A549 (cell line): ENCODE measurements at regions not wholly inside any gene's neighbourhood (a gene's known extent, or its start where the extent isn't known, plus 50 kb on each side); places are given as distances from the start of the nearest gene placed in this dataset.

ENCODE experiments used
- ATAC-seq, 2 experiments: fragments of 200-7000 bp in 1 of 2; fragments of >200 bp in 1 of 2; cut with Nextera tagmentation in 1 of 2; cut with Tn5 transposase in 1 of 2; 3 replicates each; pipeline versions ENCODE4 v1.8.0 to v1.9.1; 2018 to 2020; ENCODE audit warnings: mild to moderate bottlenecking in 1 of 2, moderate library complexity in 1 of 2
- CTCF ChIA-PET: fragments of 300-600 bp; sonication (Branson Sonifier 250); formaldehyde crosslinking; extraction: SDS; loops from one replicate; lab custom pipeline; 2021; ENCODE audit warnings: antibody characterized with exemption, inconsistent platforms; lab: Yijun Ruan, JAX
- POLR2A ChIA-PET: fragments of 350-600 bp; formaldehyde crosslinking; extraction: SDS; loops from one replicate; lab custom pipeline; 2021; ENCODE audit warnings: antibody characterized with exemption, inconsistent platforms; lab: Yijun Ruan, JAX
- DNase-seq, 2 experiments: peaks; one replicate each; pipeline versions ENCODE4 v3.0.0 to v3.0.0-alpha.2; 2011 to 2016; ENCODE audit warnings: low read depth in 1 of 2, low spot score in 1 of 2
- FAIRE-seq: peaks from 2 replicates; lab custom pipeline; 2011; peaks lifted over from hg19 to GRCh38; lab: Jason Lieb, UNC
- H3K27ac ChIP-seq, 2 experiments: fragments of >200 bp; sonication (Bioruptor Twin); formaldehyde crosslinking; 3 replicates each; pipeline ENCODE4 v1.5.1; 2016 to 2017
- H3K4me1 ChIP-seq: fragments of >200 bp; sonication (Bioruptor Twin); formaldehyde crosslinking; 3 replicates; pipeline ENCODE4 v1.6.1; 2016
- H3K4me2 ChIP-seq: fragments of >200 bp; sonication (Bioruptor Twin); formaldehyde crosslinking; 3 replicates; pipeline ENCODE4 v1.6.1; 2016
- H3K4me3 ChIP-seq: fragments of >200 bp; sonication (Bioruptor Twin); formaldehyde crosslinking; 3 replicates; pipeline ENCODE4 v1.5.1; 2016
- H3K9me3 ChIP-seq: fragments of >200 bp; sonication (Bioruptor Twin); formaldehyde crosslinking; 3 replicates; pipeline ENCODE4 v1.6.1; 2016
- BCL3 ChIP-seq: fragments of >200 bp; sonication (Bioruptor Twin); formaldehyde crosslinking; IDR thresholded peaks from 3 replicates; pipeline ENCODE4 v1.6.1; 2016
- CBX2 ChIP-seq: fragments of 200-600 bp; sonication (generic); IDR thresholded peaks from 2 replicates; pipeline ENCODE4 v1.6.1; 2016; ENCODE audit warnings: low read depth, mild to moderate bottlenecking, borderline replicate concordance
- CHD2 ChIP-seq: fragments of 150-350 bp; IDR thresholded peaks from 2 replicates; pipeline ENCODE4 v1.6.1; 2014; ENCODE audit warnings: low read length; ENCODE audit not compliant: partially characterized antibody
- CHD4 ChIP-seq: fragments of 200-600 bp; sonication (generic); IDR thresholded peaks from 2 replicates; pipeline ENCODE4 v1.6.1; 2016; ENCODE audit warnings: antibody characterized with exemption, mild to moderate bottlenecking, borderline replicate concordance
- E2F6 ChIP-seq: IDR thresholded peaks from 2 replicates; pipeline ENCODE4 v1.6.1; 2012; ENCODE audit warnings: low read depth, borderline replicate concordance
- EHF ChIP-seq: fragments of 250-450 bp; sonication (Bioruptor Pico); IDR thresholded peaks from 2 replicates; pipeline ENCODE4 v1.5.0; 2020; ENCODE audit warnings: mild to moderate bottlenecking
- FOSB ChIP-seq: fragments of 250-450 bp; sonication (Bioruptor Pico); IDR thresholded peaks from 2 replicates; pipeline ENCODE4 v1.5.0; 2020; ENCODE audit warnings: mild to moderate bottlenecking, moderate library complexity
- GATA3 ChIP-seq: IDR thresholded peaks from 2 replicates; pipeline ENCODE4 v1.6.1; 2012; ENCODE audit warnings: borderline replicate concordance
- HEYL ChIP-seq: fragments of 250-450 bp; sonication (Bioruptor Pico); IDR thresholded peaks from 2 replicates; pipeline ENCODE4 v1.8.0; 2021; ENCODE audit warnings: mild to moderate bottlenecking, moderate library complexity
- HOXB5 ChIP-seq: fragments of 250-450 bp; sonication (Bioruptor Pico); IDR thresholded peaks from 2 replicates; pipeline ENCODE4 v1.5.0; 2020; ENCODE audit warnings: mild to moderate bottlenecking, moderate library complexity
- JUNB ChIP-seq: fragments of >200 bp; sonication (Bioruptor Twin); formaldehyde crosslinking; IDR thresholded peaks from 2 replicates; pipeline ENCODE4 v1.6.1; 2016
- KDM1A ChIP-seq: fragments of 200-600 bp; sonication (generic); IDR thresholded peaks from 2 replicates; pipeline ENCODE4 v1.6.1; 2016; ENCODE audit warnings: low read depth, mild to moderate bottlenecking
- MAFK ChIP-seq: fragments of 450-650 bp; IDR thresholded peaks from 2 replicates; pipeline ENCODE4 v1.6.1; 2014; ENCODE audit not compliant: partially characterized antibody
- MAX ChIP-seq: IDR thresholded peaks from 2 replicates; pipeline ENCODE4 v1.6.1; 2012
- MAZ ChIP-seq: fragments of 150-350 bp; IDR thresholded peaks from 2 replicates; pipeline ENCODE4 v1.6.1; 2014; ENCODE audit warnings: antibody characterized with exemption, low read depth, low read length, borderline replicate concordance
- NFE2L2 ChIP-seq: fragments of 150-350 bp; conservative IDR thresholded peaks from 2 replicates; pipeline ENCODE4 v1.6.1; 2014; ENCODE audit warnings: low read length
- POLR2A ChIP-seq: IDR thresholded peaks from 2 replicates; pipeline ENCODE4 v1.6.1; 2012; ENCODE audit warnings: mild to moderate bottlenecking, low read length
- REST ChIP-seq: fragments of 200-600 bp; sonication (generic); IDR thresholded peaks from 2 replicates; pipeline ENCODE4 v1.6.1; 2016; ENCODE audit warnings: antibody characterized with exemption, mild to moderate bottlenecking, moderate library complexity
- RNF2 ChIP-seq: fragments of 200-600 bp; sonication (generic); IDR thresholded peaks from 2 replicates; pipeline ENCODE4 v1.6.1; 2016; ENCODE audit warnings: low read depth, mild to moderate bottlenecking, antibody characterized with exemption, moderate library complexity, borderline replicate concordance
- SMC3 ChIP-seq: fragments of >200 bp; sonication (Bioruptor Twin); formaldehyde crosslinking; IDR thresholded peaks from 3 replicates; pipeline ENCODE4 v1.6.1; 2018; ENCODE audit warnings: inconsistent platforms
- ZC3H11A ChIP-seq: fragments of 450-650 bp; IDR thresholded peaks from 2 replicates; pipeline ENCODE4 v1.6.1; 2014; ENCODE audit warnings: antibody characterized with exemption, mild to moderate bottlenecking
- ZNF302 ChIP-seq: fragments of 250-450 bp; sonication (Bioruptor Pico); IDR thresholded peaks from 2 replicates; pipeline ENCODE4 v1.9.0; 2021; ENCODE audit warnings: inconsistent platforms, mild to moderate bottlenecking, moderate library complexity
- ZSCAN20 ChIP-seq: fragments of 250-450 bp; sonication (Bioruptor Pico); IDR thresholded peaks from 2 replicates; pipeline ENCODE4 v1.8.0; 2022; ENCODE audit warnings: mild to moderate bottlenecking, moderate library complexity
- WGBS: methylation state at CpG from one replicate; pipeline ENCODE4 v1.1.6; 2017; ENCODE audit errors: missing lambda C conversion rate; 5-methylcytosine and 5-hydroxymethylcytosine counted together

- DNase-seq (no peak), ATAC-seq (no peak), FAIRE-seq (no peak)
- ChIA-PET CTCF (no interaction called here), POLR2A (no interaction called here)
- Histone ChIP-seq H3K4me3 (no peak overlapping the region), H3K27ac (no peak overlapping the region), H3K9me3 (no peaks in the 10 kb centered on the region), H3K4me2 (no peak overlapping the region), H3K4me1 (no peaks in the 10 kb centered on the region)
- TF ChIP-seq MAX, result no peak
- no peak for TF ChIP-seq SMC3
- TF ChIP-seq MAFK, result no peak
- TF ChIP-seq ZC3H11A, result no peak
- TF ChIP-seq REST, result no peak
- no peak for TF ChIP-seq JUNB
- no peak for TF ChIP-seq POLR2A
Observed at GRCh38 chr5:28678899-28679298, 1640.5 kb upstream of the CDH9 start.

GRCh38 chr5:28666110-28666509 lies 1627.7 kb upstream of the CDH9 start:
- Histone ChIP-seq H3K27ac (no peak overlapping the region), H3K9me3 (peaks cover 7% of the 10 kb centered on the region; the same call in 1 of the 3 replicates), H3K4me2 (no peak overlapping the region), H3K4me1 (no peaks in the 10 kb centered on the region), H3K4me3 (no peak overlapping the region)
- FAIRE-seq, result no peak
- ATAC-seq, result no peak
- CTCF ChIA-PET, result no interaction called here
- no peak for DNase-seq
- TF ChIP-seq HOXB5 (CRISPR knock-in tag) (no peak), CHD2 (no peak), KDM1A (no peak), CBX2 (no peak), NFE2L2 (no peak), EHF (CRISPR knock-in tag) (no peak), ZSCAN20 (CRISPR knock-in tag) (no peak), RNF2 (no peak), HEYL (CRISPR knock-in tag) (no peak), MAFK (no peak), FOSB (CRISPR knock-in tag) (no peak), MAZ (no peak), CHD4 (no peak), BCL3 (no peak), E2F6 (no peak), GATA3 (no peak), ZNF302 (CRISPR knock-in tag) (no peak)
- POLR2A ChIA-PET, result no interaction called here
- WGBS, result 36% methylated on average over 1 of the region's 1 CpG
